OCI-LY3 (cell line): ENCODE measurements at regions not wholly inside any gene's neighbourhood (a gene's known extent, or its start where the extent isn't known, plus 50 kb on each side); places are given as distances from the start of the nearest gene placed in this dataset.

Experiments used
- CTCF ChIP-seq: fragments of 200-600, 300-600 bp; sonication (generic); IDR thresholded peaks from 2 replicates; pipeline ENCODE4 v1.5.1; 2014; ENCODE audit warnings: antibody characterized with exemption, low read length, low read depth
- EZH2phosphoT487 ChIP-seq: fragments of 200-600 bp; shearing (Covaris generic); IDR thresholded peaks from 2 replicates; pipeline ENCODE4 v1.6.1; 2018; ENCODE audit warnings: antibody characterized with exemption, mixed run types, low read depth

DNA sequence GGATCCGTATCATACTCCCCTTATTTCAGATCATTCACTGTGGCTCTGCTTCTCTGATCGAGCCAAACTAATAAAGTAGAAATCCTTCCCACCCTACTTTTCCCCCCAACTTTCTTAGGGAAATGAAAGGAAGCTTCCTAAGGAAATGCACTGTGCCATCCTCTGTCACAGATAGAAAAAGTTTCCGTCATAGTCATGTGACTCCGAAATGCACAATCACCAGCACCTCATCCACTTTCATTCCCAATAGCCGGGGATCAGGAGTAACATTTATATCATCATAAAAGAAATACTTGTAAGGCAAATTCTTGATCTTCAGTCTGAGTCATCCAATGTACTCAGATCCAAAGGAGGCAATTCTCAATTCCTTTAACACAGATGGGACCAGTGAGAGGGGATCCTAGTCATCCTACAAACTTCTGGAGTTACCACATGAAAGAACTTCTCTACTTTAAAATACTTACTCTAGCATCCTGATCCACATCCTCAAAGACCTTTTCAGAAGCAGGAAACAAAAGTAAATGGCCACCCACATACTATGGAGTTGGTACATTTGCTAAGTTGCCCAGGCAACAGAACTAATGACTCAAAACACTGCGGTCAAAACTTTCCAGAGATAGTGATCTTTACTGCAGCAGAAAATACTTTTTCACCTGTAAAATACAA is 97.8 kb upstream of the ZC3H11B start:
- TF ChIP-seq CTCF, result no peak
- no peak for TF ChIP-seq EZH2phosphoT487
